ENCODE measurements at regions not wholly inside any gene's neighbourhood (a gene's known extent, or its start where the extent isn't known, plus 50 kb on each side); places are given as distances from the start of the nearest gene placed in this dataset.

DNA sequence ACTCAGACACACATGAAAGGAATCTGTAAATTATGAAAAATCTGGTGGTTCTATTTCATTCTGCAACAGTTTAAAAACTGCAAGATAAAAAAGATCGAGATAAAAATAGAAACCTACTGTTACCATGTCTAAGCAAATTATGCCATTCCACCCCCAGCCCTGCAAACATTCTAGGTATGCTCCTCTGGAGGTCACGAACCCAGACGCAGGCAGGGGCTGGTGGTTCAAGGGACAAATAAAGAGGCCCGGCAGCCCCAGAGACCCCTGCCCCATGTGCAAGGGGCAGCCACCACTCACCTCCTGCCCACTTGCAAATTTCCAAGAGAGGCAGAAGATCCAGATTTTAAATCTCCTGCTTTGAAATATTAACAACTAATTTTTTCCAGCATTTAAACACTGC is 210.5 kb downstream of the ANAPC1 start:
- peaks cover 17% of the 10 kb centered on the region for H3K4me1 Mint-ChIP-seq (ENCODE audit: low read depth, unreplicated experiment)
- peaks cover 3% of the 10 kb centered on the region for H3K27me3 Mint-ChIP-seq (ENCODE audit: unreplicated experiment)
- H3K9me3 Mint-ChIP-seq (ENCODE audit: unreplicated experiment), result peaks cover 5% of the 10 kb centered on the region
- H3K36me3 Mint-ChIP-seq (ENCODE audit: unreplicated experiment), result peaks cover 11% of the 10 kb centered on the region
- DNase-seq, result no peak
- H3K4me3 Mint-ChIP-seq (ENCODE audit: unreplicated experiment), result no peak overlapping the region
- TF ChIP-seq, protein P1, sequence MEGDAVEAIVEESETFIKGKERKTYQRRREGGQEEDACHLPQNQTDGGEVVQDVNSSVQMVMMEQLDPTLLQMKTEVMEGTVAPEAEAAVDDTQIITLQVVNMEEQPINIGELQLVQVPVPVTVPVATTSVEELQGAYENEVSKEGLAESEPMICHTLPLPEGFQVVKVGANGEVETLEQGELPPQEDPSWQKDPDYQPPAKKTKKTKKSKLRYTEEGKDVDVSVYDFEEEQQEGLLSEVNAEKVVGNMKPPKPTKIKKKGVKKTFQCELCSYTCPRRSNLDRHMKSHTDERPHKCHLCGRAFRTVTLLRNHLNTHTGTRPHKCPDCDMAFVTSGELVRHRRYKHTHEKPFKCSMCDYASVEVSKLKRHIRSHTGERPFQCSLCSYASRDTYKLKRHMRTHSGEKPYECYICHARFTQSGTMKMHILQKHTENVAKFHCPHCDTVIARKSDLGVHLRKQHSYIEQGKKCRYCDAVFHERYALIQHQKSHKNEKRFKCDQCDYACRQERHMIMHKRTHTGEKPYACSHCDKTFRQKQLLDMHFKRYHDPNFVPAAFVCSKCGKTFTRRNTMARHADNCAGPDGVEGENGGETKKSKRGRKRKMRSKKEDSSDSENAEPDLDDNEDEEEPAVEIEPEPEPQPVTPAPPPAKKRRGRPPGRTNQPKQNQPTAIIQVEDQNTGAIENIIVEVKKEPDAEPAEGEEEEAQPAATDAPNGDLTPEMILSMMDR (IDR thresholded peaks at IDR 0.05; ENCODE audit: partially characterized antibody, unreplicated experiment), result no peak
- H3K27ac Mint-ChIP-seq (ENCODE audit: unreplicated experiment), result peak overlapping the region; percentile 6

DNA sequence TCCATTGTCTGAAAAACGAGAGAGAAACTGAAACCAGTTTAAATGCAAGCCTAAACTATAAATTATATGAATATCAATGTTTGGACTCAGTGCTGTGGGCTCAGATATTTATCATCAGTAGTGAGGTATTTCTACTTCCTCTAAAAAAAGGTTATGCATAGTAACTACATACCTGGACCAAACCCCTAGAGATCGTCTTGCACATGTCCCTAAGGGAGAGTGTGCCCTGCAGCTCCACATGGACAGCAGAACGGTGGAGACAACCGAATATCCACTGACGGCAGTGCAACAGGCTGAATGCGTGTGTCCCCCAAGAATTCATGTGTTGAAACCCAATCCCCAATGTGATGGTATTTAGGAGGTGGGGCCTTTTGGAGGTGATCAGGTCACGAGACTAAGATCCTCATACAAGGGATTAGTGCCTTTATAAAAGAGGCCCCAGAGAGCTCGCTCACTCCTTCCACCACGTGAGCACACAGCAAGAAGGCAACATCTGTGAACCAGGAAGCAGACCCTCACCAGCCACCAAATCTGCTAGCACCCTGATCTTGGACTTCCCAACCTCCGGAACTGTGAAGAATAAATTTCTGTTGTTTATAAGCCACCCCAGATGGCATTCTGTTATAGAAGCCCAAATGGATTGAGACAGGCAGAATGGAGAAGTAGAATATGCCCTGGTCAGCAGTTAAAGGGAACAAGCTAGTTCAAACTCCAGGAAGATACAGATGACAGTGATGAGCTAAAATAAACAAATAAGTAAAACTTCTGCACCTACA is 208.4 kb downstream of the ANAPC1 start:
- Mint-ChIP-seq H3K4me3 (ENCODE audit: unreplicated experiment) (no peak overlapping the region), H3K9me3 (ENCODE audit: unreplicated experiment) (no peaks in the 10 kb centered on the region), H3K4me1 (ENCODE audit: low read depth, unreplicated experiment) (peaks cover 18% of the 10 kb centered on the region), H3K27me3 (ENCODE audit: unreplicated experiment) (peaks cover 3% of the 10 kb centered on the region), H3K36me3 (ENCODE audit: unreplicated experiment) (peaks cover 5% of the 10 kb centered on the region), H3K27ac (ENCODE audit: unreplicated experiment) (no peak overlapping the region)
- TF ChIP-seq, protein P1 (IDR thresholded peaks at IDR 0.05; ENCODE audit: partially characterized antibody, unreplicated experiment), result no peak
- DNase-seq, result no peak

DNA sequence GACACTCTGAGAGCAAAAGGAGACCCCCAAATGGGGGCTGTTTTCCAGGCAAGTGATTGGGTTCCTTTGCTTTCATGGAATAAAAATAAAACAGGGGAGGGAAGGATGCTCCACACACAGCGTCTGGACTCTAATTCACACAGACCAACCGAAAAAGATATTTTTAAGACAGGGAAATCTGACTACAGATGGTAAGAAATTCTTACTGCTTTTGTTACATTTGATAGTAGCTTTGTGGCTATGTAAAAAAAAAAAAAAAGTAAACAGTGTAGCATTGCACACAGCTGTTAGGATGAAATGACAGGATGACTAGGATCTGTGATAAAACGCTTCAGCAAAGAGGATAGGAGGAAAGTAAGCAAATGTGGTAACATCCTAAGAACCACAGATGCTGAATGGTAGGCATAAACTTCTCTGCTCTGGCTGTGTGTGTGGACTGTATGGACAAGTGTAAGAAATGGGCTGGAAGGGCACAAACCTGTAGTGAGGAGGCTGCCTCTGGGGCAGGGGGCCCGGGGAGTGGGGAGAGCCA is 207.6 kb downstream of the ANAPC1 start:
- Mint-ChIP-seq H3K9me3 (ENCODE audit: unreplicated experiment) (no peaks in the 10 kb centered on the region), H3K27me3 (ENCODE audit: unreplicated experiment) (peaks cover 4% of the 10 kb centered on the region), H3K27ac (ENCODE audit: unreplicated experiment) (no peak overlapping the region), H3K4me3 (ENCODE audit: unreplicated experiment) (no peak overlapping the region), H3K4me1 (ENCODE audit: low read depth, unreplicated experiment) (peaks cover 18% of the 10 kb centered on the region), H3K36me3 (ENCODE audit: unreplicated experiment) (peaks cover 3% of the 10 kb centered on the region)
- no peak for DNase-seq
- TF ChIP-seq, protein P1 (IDR thresholded peaks at IDR 0.05; ENCODE audit: partially characterized antibody, unreplicated experiment), result no peak

DNA sequence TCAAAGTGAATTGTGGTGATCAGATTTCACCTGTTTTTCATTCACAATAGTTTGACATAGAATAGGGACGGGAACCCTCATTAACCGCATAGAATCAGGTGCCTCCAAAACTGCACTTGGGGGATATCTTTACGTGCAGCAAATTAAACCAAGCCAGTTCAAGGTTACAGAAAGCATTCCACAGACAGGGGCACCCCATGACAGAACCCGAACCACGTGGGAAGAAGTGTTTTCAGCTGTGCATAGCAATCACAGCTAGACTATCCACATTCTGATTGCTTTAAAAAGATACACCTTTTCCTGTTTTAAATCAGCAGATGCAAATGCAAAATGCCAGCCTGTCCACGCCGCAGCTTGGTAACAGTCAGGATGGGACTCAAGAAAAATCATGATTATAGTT is 205.8 kb downstream of the ANAPC1 start:
- Mint-ChIP-seq H3K27me3 (ENCODE audit: unreplicated experiment) (peaks cover 5% of the 10 kb centered on the region), H3K36me3 (ENCODE audit: unreplicated experiment) (peaks cover 9% of the 10 kb centered on the region), H3K4me1 (ENCODE audit: low read depth, unreplicated experiment) (peaks cover 18% of the 10 kb centered on the region), H3K27ac (ENCODE audit: unreplicated experiment) (no peak overlapping the region), H3K9me3 (ENCODE audit: unreplicated experiment) (no peaks in the 10 kb centered on the region), H3K4me3 (ENCODE audit: unreplicated experiment) (no peak overlapping the region)
- TF ChIP-seq, protein P1 (IDR thresholded peaks at IDR 0.05; ENCODE audit: partially characterized antibody, unreplicated experiment), result no peak
- no peak for DNase-seq

DNA sequence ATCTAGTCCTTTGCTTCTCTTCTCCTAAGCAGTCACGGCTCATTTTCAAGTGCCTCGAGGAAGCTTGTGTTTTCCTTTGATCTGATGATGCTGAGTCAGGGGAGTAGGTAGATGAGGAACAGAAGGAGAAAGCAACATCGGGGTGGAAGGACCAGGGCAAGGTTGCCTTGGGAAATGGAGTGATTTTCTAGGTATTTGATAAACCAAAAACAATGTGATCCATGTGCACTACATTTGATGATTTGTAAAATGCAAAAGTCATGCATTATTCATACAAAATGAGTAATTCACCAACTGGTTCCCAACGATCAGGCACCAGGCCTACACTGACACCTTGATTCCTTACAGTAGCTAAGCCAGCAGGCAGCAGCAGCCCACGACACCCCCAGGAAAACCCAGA is 205.3 kb downstream of the ANAPC1 start:
- Mint-ChIP-seq H3K27ac (ENCODE audit: unreplicated experiment) (no peak overlapping the region), H3K36me3 (ENCODE audit: unreplicated experiment) (peaks cover 9% of the 10 kb centered on the region), H3K4me3 (ENCODE audit: unreplicated experiment) (no peak overlapping the region), H3K4me1 (ENCODE audit: low read depth, unreplicated experiment) (peaks cover 16% of the 10 kb centered on the region), H3K27me3 (ENCODE audit: unreplicated experiment) (peaks cover 5% of the 10 kb centered on the region), H3K9me3 (ENCODE audit: unreplicated experiment) (no peaks in the 10 kb centered on the region)
- no peak for DNase-seq
- TF ChIP-seq, protein P1 (IDR thresholded peaks at IDR 0.05; ENCODE audit: partially characterized antibody, unreplicated experiment), result no peak

Measured in glutamatergic neuron (in vitro differentiated cells).